ENCODE measurements at regions not wholly inside any gene's neighbourhood (a gene's known extent, or its start where the extent isn't known, plus 50 kb on each side); places are given as distances from the start of the nearest gene placed in this dataset.
"Not testable (repeated sequence)": the region's sequence is repeated elsewhere in the genome, so short reads cannot be mapped to it uniquely, and the experiment has no call there.

GRCh38 chr13:39895254-39895653 is 239.8 kb downstream of the COG6 start:
- DNase-seq = no peak

- no peak for DNase-seq
Measured at GRCh38 chr13:39897636-39898035, 242.2 kb downstream of the COG6 start.

GRCh38 chr13:39900106-39900750 is 244.8 kb downstream of the COG6 start:
- no peak for DNase-seq

- no peak for DNase-seq
Measured at GRCh38 chr13:39904959-39905358, 249.5 kb downstream of the COG6 start.

GRCh38 chr13:39909634-39910033 is 254.2 kb downstream of the COG6 start:
- DNase-seq = no peak

GRCh38 chr13:39910041-39910440 is 254.6 kb downstream of the COG6 start:
- DNase-seq = no peak

- no peak for DNase-seq
Measured at GRCh38 chr13:39910833-39911232, 255.4 kb downstream of the COG6 start.

GRCh38 chr13:39913339-39913738 is 257.9 kb downstream of the COG6 start:
- no peak for DNase-seq

- no peak for DNase-seq
Measured at GRCh38 chr13:39913928-39914327, 258.5 kb downstream of the COG6 start.

- DNase-seq = no peak
Measured at GRCh38 chr13:39915418-39915817, 260.0 kb downstream of the COG6 start.

- no peak for DNase-seq
Measured at GRCh38 chr13:39916330-39916729, 260.9 kb downstream of the COG6 start.

GRCh38 chr13:39918620-39919236 is 263.3 kb downstream of the COG6 start:
- no peak for DNase-seq

- no peak for DNase-seq
Measured at GRCh38 chr13:39920613-39921012, 265.2 kb downstream of the COG6 start.

- no peak for DNase-seq
Measured at GRCh38 chr13:39926345-39926744, 270.9 kb downstream of the COG6 start.

GRCh38 chr13:39928261-39928660 is 272.8 kb downstream of the COG6 start:
- DNase-seq = no peak

GRCh38 chr13:39929583-39929982 is 274.1 kb downstream of the COG6 start:
- DNase-seq = no peak

GRCh38 chr13:39930060-39930459 is 274.6 kb downstream of the COG6 start:
- no peak for DNase-seq

GRCh38 chr13:39930544-39931444 is 275.3 kb downstream of the COG6 start:
- no peak for DNase-seq

- no peak for DNase-seq
Measured at GRCh38 chr13:39931505-39931904, 276.0 kb downstream of the COG6 start.

GRCh38 chr13:39932514-39932913 is 277.1 kb downstream of the COG6 start:
- not testable (repeated sequence) for DNase-seq

GRCh38 chr13:39935155-39935554 is 279.7 kb downstream of the COG6 start:
- DNase-seq = no peak

- no peak for DNase-seq
Measured at GRCh38 chr13:39938596-39938995, 283.1 kb downstream of the COG6 start.

GRCh38 chr13:39941236-39941635 is 285.8 kb downstream of the COG6 start:
- DNase-seq = no peak
